Liver (tissue), 7 donors: ENCODE measurements at regions not wholly inside any gene's neighbourhood (a gene's known extent, or its start where the extent isn't known, plus 50 kb on each side); places are given as distances from the start of the nearest gene placed in this dataset.

Experiments
- DNase-seq: peaks from one replicate; pipeline ENCODE4 v3.0.0-alpha.2; 2017; ENCODE audit warnings: low spot score
- H3K27ac ChIP-seq, 2 donors: one replicate each; pipeline ENCODE4 v1.7.0; 2013; ENCODE audit warnings: inconsistent platforms in 2 of 2, low read length in 2 of 2, control low read depth in 1 of 2, low read depth in 1 of 2, mild to moderate bottlenecking in 1 of 2
- H3K27me3 ChIP-seq, 4 donors: one replicate each; pipeline versions ENCODE4 v1.6.1 to v1.7.0; 2013; ENCODE audit warnings: low read length in 3 of 4, inconsistent platforms in 1 of 4, mild to moderate bottlenecking in 1 of 4, moderate library complexity in 1 of 4; ENCODE audit not compliant: control insufficient read depth in 4 of 4, insufficient read depth in 4 of 4
- H3K36me3 ChIP-seq, 4 donors: one replicate each; pipeline versions ENCODE4 v1.6.1 to v1.7.0; 2013; ENCODE audit warnings: low read length in 3 of 4, mild to moderate bottlenecking in 3 of 4, low read depth in 1 of 4, moderate library complexity in 1 of 4; ENCODE audit not compliant: control insufficient read depth in 4 of 4, insufficient read depth in 3 of 4
- H3K4me1 ChIP-seq, 4 donors: one replicate each; pipeline versions ENCODE4 v1.6.1 to v1.7.0; 2013; ENCODE audit warnings: low read length in 3 of 4, mild to moderate bottlenecking in 3 of 4, moderate library complexity in 1 of 4; ENCODE audit not compliant: control insufficient read depth in 4 of 4, insufficient read depth in 4 of 4
- H3K4me3 ChIP-seq, 3 donors: one replicate each; pipeline versions ENCODE4 v1.6.1 to v1.7.0; 2013; ENCODE audit warnings: low read length in 3 of 3, control low read depth in 1 of 3, low read depth in 1 of 3, mild to moderate bottlenecking in 1 of 3
- H3K9ac ChIP-seq, 2 donors: one replicate each; pipeline ENCODE4 v1.7.0; 2013; ENCODE audit warnings: low read length in 2 of 2, mild to moderate bottlenecking in 2 of 2, moderate library complexity in 2 of 2, control low read depth in 1 of 2, low read depth in 1 of 2
- H3K9me3 ChIP-seq, 4 donors: one replicate each; pipeline versions ENCODE4 v1.6.1 to v1.7.0; 2013; ENCODE audit warnings: low read length in 3 of 4; ENCODE audit not compliant: control insufficient read depth in 4 of 4
- EGR1 ChIP-seq, 2 donors: IDR thresholded peaks; 2 replicates each; pipeline ENCODE4 v1.6.1; 2016 to 2018; ENCODE audit warnings: antibody characterized with exemption in 2 of 2, low read depth in 2 of 2
- FOXA1 ChIP-seq: IDR thresholded peaks from 2 replicates; pipeline ENCODE4 v1.6.1; 2016; ENCODE audit warnings: antibody characterized with exemption
- FOXA2 ChIP-seq: IDR thresholded peaks from 2 replicates; pipeline ENCODE4 v1.6.1; 2016; ENCODE audit warnings: antibody characterized with exemption
- HNF4A ChIP-seq, 2 donors: conservative IDR thresholded peaks; 2 replicates each; pipeline ENCODE4 v1.6.1; 2016; ENCODE audit warnings: antibody characterized with exemption in 2 of 2, mild to moderate bottlenecking in 2 of 2
- HNF4G ChIP-seq: IDR thresholded peaks from 2 replicates; pipeline ENCODE4 v1.6.1; 2016; ENCODE audit warnings: antibody characterized with exemption
- JUND ChIP-seq, 2 donors: IDR thresholded peaks; 2 replicates each; pipeline ENCODE4 v1.6.1; 2016; ENCODE audit warnings: antibody characterized with exemption in 2 of 2
- NR2F2 ChIP-seq: IDR thresholded peaks from 2 replicates; pipeline ENCODE4 v1.6.1; 2016; ENCODE audit warnings: antibody characterized with exemption
- REST ChIP-seq: IDR thresholded peaks from 2 replicates; pipeline ENCODE4 v1.6.1; 2016; ENCODE audit warnings: antibody characterized with exemption, mild to moderate bottlenecking
- RXRA ChIP-seq, 2 donors: IDR thresholded peaks; 2 replicates each; pipeline ENCODE4 v1.6.1; 2017 to 2018; ENCODE audit warnings: antibody characterized with exemption in 2 of 2, mild to moderate bottlenecking in 1 of 2
- SP1 ChIP-seq: IDR thresholded peaks from 2 replicates; pipeline ENCODE4 v1.6.1; 2018; ENCODE audit warnings: antibody characterized with exemption, mild to moderate bottlenecking
- YY1 ChIP-seq: IDR thresholded peaks from 2 replicates; pipeline ENCODE4 v1.6.1; 2016; ENCODE audit warnings: antibody characterized with exemption, mild to moderate bottlenecking
- WGBS: extraction: QIAGEN DNeasy Blood & Tissue Kit; methylation state at CpG from one replicate; pipeline ENCODE4 v1.1.7; 2013; 5-methylcytosine and 5-hydroxymethylcytosine counted together
- TF ChIP-seq, protein P1 (sequence below): IDR thresholded peaks from 2 replicates; pipeline ENCODE4 v1.6.1; 2016; ENCODE audit warnings: antibody characterized with exemption
- TF ChIP-seq, protein P2 (sequence below): IDR thresholded peaks from 2 replicates; pipeline ENCODE4 v1.6.1; 2016; ENCODE audit warnings: antibody characterized with exemption
- donor health status: healthy.
- donor health status: healthy.
- donor health status: healthy.
- donor health status: healthy.

DNA sequence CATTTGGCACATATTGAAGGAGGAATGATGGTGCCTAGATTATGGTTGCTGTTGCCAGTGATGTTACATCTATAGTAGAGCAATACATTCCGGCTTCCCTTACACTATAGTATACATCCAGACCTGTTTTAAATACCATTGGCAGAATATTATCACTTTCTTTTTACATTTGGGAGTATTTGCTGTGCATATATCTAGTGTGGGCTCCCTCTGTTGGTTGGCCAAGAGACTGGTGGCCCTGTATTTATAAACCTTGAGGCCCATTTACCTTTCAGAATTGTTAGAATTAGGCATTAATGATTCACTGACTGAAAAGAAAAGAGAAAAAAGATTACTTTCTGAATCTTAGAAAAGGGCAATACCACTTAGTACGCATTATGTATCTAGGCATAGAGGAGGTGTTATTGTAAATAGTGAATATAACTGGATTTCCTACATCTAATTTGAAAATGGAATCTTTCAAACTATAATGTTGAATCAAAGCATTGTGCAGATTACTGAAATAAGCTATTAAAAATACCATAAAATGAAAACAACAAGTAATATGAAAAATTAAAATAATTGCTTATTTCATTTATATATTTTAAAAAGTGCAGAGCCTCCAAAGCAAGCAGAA, 628.8 kb upstream of the MAN1A1 start (continued):
- TF ChIP-seq, protein P1, sequence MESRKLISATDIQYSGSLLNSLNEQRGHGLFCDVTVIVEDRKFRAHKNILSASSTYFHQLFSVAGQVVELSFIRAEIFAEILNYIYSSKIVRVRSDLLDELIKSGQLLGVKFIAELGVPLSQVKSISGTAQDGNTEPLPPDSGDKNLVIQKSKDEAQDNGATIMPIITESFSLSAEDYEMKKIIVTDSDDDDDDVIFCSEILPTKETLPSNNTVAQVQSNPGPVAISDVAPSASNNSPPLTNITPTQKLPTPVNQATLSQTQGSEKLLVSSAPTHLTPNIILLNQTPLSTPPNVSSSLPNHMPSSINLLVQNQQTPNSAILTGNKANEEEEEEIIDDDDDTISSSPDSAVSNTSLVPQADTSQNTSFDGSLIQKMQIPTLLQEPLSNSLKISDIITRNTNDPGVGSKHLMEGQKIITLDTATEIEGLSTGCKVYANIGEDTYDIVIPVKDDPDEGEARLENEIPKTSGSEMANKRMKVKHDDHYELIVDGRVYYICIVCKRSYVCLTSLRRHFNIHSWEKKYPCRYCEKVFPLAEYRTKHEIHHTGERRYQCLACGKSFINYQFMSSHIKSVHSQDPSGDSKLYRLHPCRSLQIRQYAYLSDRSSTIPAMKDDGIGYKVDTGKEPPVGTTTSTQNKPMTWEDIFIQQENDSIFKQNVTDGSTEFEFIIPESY, result no peak

GRCh38 chr6:119974430-119975159, 625.0 kb upstream of the MAN1A1 start:
- H3K36me3 ChIP-seq, result no peaks in the 10 kb centered on the region
- TF ChIP-seq YY1 (no peak), HNF4G (no peak), NR2F2 (no peak), JUND (IDR thresholded peaks at IDR 0.05) (no peak), RXRA (IDR thresholded peaks at IDR 0.05) (no peak), FOXA1 (no peak), EGR1 (IDR thresholded peaks at IDR 0.05; ENCODE audit: low read depth in 2 of 2) (no peak)
- TF ChIP-seq, protein P2, sequence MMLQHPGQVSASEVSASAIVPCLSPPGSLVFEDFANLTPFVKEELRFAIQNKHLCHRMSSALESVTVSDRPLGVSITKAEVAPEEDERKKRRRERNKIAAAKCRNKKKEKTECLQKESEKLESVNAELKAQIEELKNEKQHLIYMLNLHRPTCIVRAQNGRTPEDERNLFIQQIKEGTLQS, result no peak
- TF ChIP-seq, protein P1, result no peak
- WGBS, result 86% methylated on average over 6 of the region's 6 CpGs
- no peaks in the 10 kb centered on the region for H3K27me3 ChIP-seq
- no peak overlapping the region for H3K4me3 ChIP-seq
- no peak for DNase-seq
- no peaks in the 10 kb centered on the region for H3K4me1 ChIP-seq
- no peak overlapping the region for H3K27ac ChIP-seq
- no peaks in the 10 kb centered on the region for H3K9me3 ChIP-seq
- no peak overlapping the region for H3K9ac ChIP-seq

GRCh38 chr6:119966484-119966883, 616.9 kb upstream of the MAN1A1 start:
- no peak overlapping the region for H3K27ac ChIP-seq
- no peaks in the 10 kb centered on the region for H3K36me3 ChIP-seq
- H3K27me3 ChIP-seq, result no peaks in the 10 kb centered on the region
- no peaks in the 10 kb centered on the region for H3K4me1 ChIP-seq
- no peak overlapping the region for H3K4me3 ChIP-seq
- H3K9ac ChIP-seq, result no peak overlapping the region
- no peak for DNase-seq
- TF ChIP-seq FOXA2 (no peak), EGR1 (IDR thresholded peaks at IDR 0.05; ENCODE audit: low read depth in 2 of 2) (no peak), REST (no peak), HNF4A (conservative IDR thresholded peaks at IDR 0.05) (no peak), FOXA1 (no peak), SP1 (no peak)
- TF ChIP-seq, protein P1, result no peak
- 78% methylated on average over 8 of the region's 8 CpGs for WGBS
- no peaks in the 10 kb centered on the region for H3K9me3 ChIP-seq
